Body of pancreas (tissue), 4 donors: ENCODE measurements at regions not wholly inside any gene's neighbourhood (a gene's known extent, or its start where the extent isn't known, plus 50 kb on each side); places are given as distances from the start of the nearest gene placed in this dataset.

ENCODE experiments used
- POLR2A ChIP-seq, 3 donors: fragments of 450-650 bp; IDR thresholded peaks; one replicate each; pipeline ENCODE4 v1.6.1; 2016; ENCODE audit warnings: antibody characterized with exemption in 3 of 3, mild to moderate bottlenecking in 2 of 3
- TF ChIP-seq, protein P1 (sequence below), 7 experiments: fragments of 450-650 bp in 4 of 7; fragments of 200-600 bp in 3 of 7; sonication (generic) in 3 of 7; IDR thresholded peaks; one replicate each; pipeline ENCODE4 v1.5.1; 2016 to 2019; ENCODE audit warnings: antibody characterized with exemption in 7 of 7

- TF ChIP-seq, protein P1, sequence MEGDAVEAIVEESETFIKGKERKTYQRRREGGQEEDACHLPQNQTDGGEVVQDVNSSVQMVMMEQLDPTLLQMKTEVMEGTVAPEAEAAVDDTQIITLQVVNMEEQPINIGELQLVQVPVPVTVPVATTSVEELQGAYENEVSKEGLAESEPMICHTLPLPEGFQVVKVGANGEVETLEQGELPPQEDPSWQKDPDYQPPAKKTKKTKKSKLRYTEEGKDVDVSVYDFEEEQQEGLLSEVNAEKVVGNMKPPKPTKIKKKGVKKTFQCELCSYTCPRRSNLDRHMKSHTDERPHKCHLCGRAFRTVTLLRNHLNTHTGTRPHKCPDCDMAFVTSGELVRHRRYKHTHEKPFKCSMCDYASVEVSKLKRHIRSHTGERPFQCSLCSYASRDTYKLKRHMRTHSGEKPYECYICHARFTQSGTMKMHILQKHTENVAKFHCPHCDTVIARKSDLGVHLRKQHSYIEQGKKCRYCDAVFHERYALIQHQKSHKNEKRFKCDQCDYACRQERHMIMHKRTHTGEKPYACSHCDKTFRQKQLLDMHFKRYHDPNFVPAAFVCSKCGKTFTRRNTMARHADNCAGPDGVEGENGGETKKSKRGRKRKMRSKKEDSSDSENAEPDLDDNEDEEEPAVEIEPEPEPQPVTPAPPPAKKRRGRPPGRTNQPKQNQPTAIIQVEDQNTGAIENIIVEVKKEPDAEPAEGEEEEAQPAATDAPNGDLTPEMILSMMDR (IDR thresholded peaks at IDR 0.05), result no peak
- no peak for TF ChIP-seq POLR2A (IDR thresholded peaks at IDR 0.05)
Observed at GRCh38 chr2:172227719-172228118, 125.0 kb upstream of the DLX2 start.
